GM19463 (cell line): ENCODE measurements at regions not wholly inside any gene's neighbourhood (a gene's known extent, or its start where the extent isn't known, plus 50 kb on each side); places are given as distances from the start of the nearest gene placed in this dataset.
"Not testable (repeated sequence)": the region's sequence is repeated elsewhere in the genome, so short reads cannot be mapped to it uniquely, and the experiment has no call there.

Experiments
- ATAC-seq: cut with Tn5 transposase; IDR thresholded peaks from one replicate; pipeline ENCODE4 v1.9.1; 2021; ENCODE audit warnings: mild to moderate bottlenecking, moderate library complexity; ENCODE audit not compliant: unreplicated experiment

DNA sequence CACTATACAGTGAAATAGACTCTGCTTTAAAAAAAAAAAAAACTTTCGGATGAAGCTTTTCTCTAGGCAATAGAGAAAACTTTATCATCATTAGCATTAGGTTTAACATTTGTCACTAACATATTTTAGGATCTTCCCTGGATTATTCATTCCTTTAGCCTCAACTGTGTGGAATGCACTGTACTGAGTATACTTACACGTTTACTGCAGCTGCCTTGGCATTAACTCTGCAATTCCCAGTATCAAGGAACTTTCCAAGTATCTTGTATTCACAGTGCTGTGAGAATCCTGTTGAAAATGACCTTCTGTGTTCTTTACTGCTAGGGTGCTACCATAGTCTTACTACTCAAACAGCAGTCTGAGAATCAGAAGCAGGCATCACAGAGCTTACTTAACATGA is 328.2 kb upstream of the COL3A1 start:
- no peak for ATAC-seq

- ATAC-seq, result no peak
These were observed 326.6 kb upstream of the COL3A1 start for GRCh38 chr2:188647430-188648070.

GRCh38 chr2:188659656-188660406 is 314.3 kb upstream of the COL3A1 start:
- no peak for ATAC-seq

DNA sequence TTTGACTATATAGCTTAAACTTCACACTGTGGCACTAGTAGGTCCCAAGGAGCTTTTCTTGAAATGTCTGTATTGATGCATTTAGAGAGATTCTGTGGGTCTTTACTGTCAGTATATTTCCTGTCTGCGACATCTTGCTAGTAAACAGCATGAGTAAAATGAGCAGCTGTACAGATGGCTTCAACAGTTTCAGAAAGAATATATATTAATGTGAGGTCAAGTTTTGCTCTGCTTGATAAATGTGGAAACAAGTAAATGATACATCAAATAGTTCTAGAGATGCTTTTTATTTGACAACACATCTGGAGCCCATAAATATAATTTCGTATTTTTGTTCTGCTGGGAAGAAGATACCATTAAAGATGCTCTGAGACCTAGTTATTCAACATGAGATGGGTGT is 310.9 kb upstream of the COL3A1 start:
- no peak for ATAC-seq

DNA sequence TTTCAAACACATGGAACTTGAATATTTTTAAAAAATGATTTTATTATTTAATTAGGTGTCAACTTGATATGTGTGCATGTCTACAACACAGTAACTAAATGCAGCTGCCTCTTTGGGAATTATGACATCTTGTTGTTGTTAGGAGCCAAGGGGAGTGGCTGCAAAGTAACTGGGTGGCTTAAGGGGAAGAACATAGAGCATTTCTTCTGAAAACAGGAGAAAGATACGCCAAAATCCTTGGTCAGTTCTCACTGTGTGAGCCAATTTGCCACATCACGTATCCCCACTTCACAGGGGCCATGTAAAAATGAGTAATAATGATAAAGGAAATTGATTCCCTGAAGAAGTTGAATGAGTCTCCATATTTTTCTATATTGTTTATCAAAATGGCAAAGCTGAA is 309.8 kb upstream of the COL3A1 start:
- no peak for ATAC-seq

GRCh38 chr2:188664951-188665595 is 309.1 kb upstream of the COL3A1 start:
- no peak for ATAC-seq

DNA sequence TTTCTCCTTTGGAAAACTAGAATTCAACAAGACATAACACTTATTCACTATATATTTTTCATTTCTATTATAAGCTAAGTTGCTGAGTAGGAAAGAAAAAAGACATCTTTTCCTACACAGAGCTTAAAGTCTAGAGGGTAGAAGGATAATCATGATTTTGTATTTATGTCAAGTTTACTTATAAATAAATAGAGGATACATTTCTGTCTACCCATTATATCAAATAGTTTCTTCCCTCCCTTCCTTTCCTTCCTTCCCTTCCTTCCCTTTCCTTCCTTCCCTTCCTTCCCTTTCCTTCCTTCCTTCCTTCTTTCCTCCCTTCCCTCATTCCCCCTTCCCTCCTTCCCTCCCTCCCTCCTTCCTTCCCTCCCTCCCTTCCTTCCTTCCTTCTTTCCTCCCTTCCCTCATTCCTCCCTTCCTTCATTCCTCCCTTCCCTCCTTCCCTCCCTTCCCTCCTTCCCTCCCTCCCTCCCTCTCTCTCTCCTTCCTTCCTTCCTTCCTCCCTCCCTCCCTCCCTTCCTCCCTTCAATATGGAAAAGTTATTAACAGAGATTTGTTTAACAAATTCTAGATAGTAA is 308.4 kb upstream of the COL3A1 start:
- ATAC-seq, result no peak

DNA sequence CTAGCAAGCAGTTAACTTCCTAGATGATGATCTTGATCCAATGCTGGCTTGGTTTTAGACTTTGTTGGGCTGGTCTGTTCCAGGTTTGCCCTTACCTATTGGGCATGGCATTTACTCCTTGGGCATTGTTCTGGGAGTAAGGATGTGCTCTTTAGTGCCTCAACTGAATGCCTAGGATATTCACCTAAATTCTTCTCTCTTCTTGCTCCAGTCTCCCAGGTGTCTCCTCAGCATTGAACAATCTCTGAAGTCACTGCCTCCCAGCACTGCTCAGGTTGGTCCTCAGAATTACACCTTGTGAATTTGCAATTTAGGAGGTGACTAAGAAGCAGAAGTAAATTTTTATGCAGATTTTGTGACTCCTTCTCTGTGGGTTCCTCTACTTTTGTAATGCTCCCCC is 307.7 kb upstream of the COL3A1 start:
- no peak for ATAC-seq

GRCh38 chr2:188668017-188668680 is 306.0 kb upstream of the COL3A1 start:
- ATAC-seq, result no peak

GRCh38 chr2:188675391-188676009 is 298.7 kb upstream of the COL3A1 start:
- ATAC-seq, result no peak

- ATAC-seq, result no peak
These were observed 298.2 kb upstream of the COL3A1 start for GRCh38 chr2:188676010-188676400.

DNA sequence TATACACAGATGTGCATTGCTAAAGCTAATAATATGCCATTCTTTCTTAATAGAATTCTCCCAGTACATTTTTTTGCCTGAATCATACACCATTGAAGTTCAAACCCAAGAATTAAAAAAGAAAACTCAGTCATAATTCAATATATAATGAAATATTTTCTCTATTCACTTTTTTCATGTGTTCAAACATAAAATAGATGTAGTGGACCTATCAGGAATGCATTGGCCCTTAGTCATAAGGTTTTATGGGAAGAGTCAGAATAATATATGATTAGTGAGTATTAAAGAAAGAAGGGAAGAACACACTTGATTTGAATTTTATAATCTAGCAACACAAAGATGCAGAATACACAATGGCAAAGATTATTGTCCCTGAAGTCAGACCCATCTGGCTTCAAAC is 297.0 kb upstream of the COL3A1 start:
- ATAC-seq, result no peak

GRCh38 chr2:188678882-188679281 is 295.3 kb upstream of the COL3A1 start:
- ATAC-seq, result no peak

- no peak for ATAC-seq
These were observed 291.3 kb upstream of the COL3A1 start for GRCh38 chr2:188682838-188683237.

DNA sequence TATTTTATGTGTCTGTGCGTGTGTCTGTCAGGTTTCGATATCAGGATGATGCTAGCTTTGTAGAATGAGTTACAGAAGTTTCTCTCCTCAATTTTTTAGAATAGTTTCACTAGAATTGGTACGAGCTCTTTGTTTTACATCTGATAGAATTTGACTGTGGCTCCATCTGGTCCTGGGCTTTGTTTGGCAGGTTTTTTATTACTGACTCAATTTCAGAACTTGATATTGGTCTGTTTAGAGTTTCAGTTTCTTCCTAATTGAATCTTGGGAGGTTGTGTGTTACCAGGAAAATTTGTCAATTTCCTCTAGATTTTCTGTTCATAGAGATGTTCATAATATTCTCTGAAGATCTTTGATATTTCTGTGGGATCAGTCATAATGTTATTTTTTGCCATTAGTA is 289.4 kb upstream of the COL3A1 start:
- ATAC-seq, result no peak

DNA sequence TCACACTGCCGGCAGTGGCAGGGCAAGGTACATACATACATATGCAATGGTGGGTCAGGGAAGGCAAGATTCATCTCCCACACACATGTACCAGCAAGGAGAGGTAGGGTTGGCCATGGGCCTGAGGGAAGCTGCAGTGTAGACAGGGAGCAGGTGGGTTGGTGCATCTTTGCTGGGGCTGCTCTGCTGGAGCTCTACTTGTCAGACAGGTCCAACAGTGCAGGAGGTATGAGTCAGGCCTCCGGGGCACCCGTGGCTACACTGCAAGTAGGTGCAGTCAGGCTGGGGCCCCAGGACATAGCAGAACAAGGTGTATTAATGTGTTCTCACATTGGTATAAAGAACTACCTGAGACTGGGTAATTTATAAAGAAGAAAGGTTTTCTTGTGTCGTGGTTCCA is 281.1 kb upstream of the COL3A1 start:
- no peak for ATAC-seq

- no peak for ATAC-seq
These were observed 280.4 kb upstream of the COL3A1 start for GRCh38 chr2:188693771-188694170.

- no peak for ATAC-seq
These were observed 278.2 kb upstream of the COL3A1 start for GRCh38 chr2:188695953-188696352.

DNA sequence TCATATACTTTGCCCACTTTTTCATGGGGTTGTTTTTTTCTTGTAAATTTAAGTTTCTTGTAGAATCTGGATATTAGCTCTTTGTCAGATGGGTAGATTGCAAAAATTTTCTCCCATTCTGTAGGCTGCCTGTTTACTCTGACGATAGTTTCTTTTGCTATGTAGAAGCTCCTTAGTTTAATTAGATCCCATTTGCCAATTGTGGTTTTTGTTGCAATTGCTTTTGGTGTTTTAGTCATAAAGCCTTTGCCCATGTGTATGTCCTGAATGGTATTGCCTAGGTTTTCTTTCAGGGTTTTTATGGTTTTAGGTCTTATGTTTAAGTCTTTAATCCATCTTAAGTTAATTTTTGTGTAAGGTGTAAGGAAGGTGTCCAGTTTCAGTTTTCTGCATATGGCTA is 276.0 kb upstream of the COL3A1 start:
- not testable (repeated sequence) for ATAC-seq

DNA sequence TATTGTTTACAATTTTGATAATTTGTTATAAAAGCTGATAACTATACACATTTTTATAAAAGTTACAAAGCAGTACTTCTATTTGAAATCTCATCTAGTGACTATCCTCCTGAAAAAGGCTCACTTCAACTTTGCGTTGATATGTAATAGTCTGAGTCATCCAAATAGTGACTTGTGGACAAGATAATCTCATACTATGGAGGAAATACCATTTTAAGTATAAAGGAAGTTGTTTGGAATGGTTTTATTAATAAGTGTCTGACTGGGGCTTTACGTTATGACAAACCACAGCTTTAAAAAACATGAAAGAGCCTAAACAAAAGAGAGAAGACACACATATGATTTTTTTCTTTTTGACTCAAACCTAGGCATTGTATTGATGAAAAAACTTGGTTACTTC is 272.3 kb upstream of the COL3A1 start:
- no peak for ATAC-seq

DNA sequence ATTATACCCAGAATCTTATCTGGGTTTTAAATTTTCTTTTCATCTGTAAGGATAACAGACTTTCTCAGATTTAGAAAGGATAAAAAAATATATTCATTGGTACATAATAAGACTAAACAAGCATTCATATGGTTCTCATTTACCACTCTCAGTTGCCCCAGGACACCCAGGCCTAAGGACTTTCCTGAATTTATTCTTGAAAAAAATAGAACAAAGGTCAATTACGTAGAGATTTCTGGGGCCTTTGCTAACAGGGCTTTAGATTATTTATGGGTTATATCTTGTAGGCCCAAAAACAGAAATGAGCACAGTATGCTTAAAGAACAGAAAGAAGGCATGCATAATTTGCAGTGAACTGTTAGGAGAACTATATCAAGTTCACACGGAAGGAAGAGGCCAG is 269.0 kb upstream of the COL3A1 start:
- no peak for ATAC-seq
